Activated effector memory CD4-positive, alpha-beta T cell treated with Interleukin-2 at 50 U/mL for 16 hours (primary cell): ENCODE measurements at regions not wholly inside any gene's neighbourhood (a gene's known extent, or its start where the extent isn't known, plus 50 kb on each side); places are given as distances from the start of the nearest gene placed in this dataset.
"Not testable (repeated sequence)": the region's sequence is repeated elsewhere in the genome, so short reads cannot be mapped to it uniquely, and the experiment has no call there.

Experiments used
- DNase-seq: peaks from one replicate; pipeline ENCODE4 v3.0.0-alpha.2; 2020

DNA sequence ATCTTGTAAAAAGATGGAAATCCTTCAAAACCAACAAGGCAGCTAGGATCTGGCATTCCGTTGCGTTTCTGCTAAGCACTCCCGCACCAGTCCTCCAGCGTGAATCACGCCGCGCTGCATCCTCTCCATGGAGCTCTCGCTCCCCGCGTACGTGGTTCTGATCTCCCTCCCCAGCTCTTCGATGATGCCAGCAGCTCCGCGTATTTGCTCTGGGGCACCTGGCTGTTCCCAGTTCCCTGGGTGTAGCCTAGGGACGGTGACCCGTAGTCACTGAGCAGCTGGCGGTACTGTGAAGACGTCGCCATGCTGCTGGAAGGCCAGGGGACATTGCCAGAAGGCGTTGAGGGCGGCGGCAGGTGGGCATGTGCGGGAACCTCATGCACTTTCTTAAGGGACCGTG, 407.5 kb downstream of the RNF144A start:
- DNase-seq, result no peak

DNA sequence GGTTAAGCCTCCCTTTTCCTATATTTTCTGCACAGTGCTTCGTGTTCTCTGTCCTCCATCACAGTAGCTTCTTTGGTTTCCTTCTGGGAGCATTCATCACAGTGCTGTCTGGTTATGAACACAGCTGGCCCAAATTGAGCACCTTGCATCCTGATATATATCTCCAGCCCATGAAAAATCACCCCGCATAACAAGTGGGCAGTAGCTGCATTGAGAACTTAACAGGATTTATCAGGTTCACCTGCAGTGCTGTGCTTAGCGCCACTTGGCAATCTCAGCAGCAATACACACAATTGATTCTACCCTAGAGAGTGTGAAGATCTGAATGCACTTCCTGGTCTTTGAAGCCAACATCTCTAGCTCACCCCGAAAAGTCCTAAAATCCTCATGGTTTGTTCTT, 408.0 kb downstream of the RNF144A start:
- no peak for DNase-seq

GRCh38 chr2:7329465-7329864, 412.3 kb downstream of the RNF144A start:
- DNase-seq, result no peak

GRCh38 chr2:7333189-7333765, 416.1 kb downstream of the RNF144A start:
- DNase-seq, result no peak

DNA sequence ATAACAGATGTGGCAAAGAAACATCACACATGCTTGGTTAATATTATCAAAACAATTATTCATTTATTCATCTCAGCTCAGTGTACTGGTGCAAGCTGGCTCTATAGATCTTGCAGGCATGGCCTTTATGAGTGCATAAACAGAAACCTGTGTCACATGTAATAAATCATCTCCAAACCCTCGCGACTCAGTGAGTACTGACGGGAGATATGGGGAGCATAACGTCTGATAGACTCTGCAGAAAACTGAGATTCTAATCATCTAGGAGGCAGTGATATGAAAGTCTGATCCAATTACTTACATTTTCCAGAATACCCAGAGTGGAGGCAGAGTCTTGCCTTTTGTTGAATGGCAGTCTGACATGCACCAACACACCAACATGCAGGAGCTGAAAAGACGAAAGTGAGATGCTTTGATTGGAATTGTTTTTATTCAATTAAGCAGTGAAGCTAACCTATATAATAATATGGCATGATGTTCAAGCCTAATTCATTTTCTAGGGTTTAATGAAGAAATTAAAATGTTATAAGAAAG, 416.8 kb downstream of the RNF144A start:
- DNase-seq, result no peak

- no peak for DNase-seq
Observed at GRCh38 chr2:7338961-7339360, 421.7 kb downstream of the RNF144A start.

DNA sequence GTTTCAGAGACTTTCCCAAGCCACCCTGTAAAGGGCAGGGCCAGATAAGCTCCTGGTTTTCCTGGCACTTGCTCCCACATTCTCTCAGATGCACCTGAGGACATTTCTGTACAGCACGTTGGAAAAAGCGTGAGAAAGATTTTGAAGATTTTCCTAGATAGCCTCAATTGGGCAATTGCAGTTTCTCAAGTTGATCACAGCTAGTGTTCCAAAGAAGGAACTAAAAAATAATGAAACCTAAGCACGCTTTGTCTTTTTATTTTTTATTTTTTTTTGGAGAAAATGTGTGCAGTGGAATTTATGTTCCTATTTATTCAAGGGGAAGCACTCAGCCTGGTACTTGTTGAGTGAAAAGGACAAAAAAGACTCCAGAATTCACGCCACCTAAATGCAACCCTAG, 429.1 kb downstream of the RNF144A start:
- no peak for DNase-seq

GRCh38 chr2:7348761-7349160, 431.5 kb downstream of the RNF144A start:
- DNase-seq, result no peak

DNA sequence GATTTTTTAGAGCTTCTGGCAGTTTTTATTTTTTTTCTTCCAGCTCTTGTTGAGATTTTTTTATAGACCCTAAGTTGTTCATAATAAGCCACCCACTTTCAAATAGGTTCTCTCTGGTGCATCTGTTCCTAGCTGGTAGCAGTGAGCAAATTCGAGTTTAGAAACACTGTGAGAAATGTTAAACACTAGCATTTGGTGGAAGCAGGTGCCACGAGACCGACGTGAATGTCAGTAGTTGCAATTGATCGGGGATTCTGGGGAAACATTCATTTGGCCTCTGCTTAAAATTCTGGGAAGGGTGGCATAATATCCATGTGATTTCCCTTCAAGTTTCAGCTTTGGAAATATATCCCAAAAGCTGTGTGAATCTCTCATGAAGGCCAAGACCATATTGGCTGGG, 435.0 kb downstream of the RNF144A start:
- no peak for DNase-seq

- no peak for DNase-seq
Observed at GRCh38 chr2:7353571-7353970, 436.4 kb downstream of the RNF144A start.

DNA sequence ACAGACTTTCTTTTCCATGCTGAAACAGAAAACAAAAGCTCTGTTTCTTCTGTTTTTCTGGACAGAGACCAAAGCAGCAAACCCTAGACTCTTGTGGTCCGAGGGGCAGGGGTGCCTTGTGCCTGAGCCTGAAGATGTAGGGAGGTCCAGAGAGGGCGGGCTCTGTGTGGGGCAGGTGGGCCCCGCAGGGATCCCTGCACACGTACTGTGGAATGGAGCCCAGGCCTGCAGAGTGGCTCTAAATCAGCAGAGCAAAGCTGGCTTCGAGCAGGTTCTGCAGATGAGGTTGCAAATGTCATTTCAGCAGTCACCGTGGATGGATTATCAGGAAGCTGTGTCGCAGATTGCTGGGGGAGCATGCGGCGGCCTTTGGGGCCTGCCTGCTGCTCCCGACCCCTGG, 438.6 kb downstream of the RNF144A start:
- no peak for DNase-seq

DNA sequence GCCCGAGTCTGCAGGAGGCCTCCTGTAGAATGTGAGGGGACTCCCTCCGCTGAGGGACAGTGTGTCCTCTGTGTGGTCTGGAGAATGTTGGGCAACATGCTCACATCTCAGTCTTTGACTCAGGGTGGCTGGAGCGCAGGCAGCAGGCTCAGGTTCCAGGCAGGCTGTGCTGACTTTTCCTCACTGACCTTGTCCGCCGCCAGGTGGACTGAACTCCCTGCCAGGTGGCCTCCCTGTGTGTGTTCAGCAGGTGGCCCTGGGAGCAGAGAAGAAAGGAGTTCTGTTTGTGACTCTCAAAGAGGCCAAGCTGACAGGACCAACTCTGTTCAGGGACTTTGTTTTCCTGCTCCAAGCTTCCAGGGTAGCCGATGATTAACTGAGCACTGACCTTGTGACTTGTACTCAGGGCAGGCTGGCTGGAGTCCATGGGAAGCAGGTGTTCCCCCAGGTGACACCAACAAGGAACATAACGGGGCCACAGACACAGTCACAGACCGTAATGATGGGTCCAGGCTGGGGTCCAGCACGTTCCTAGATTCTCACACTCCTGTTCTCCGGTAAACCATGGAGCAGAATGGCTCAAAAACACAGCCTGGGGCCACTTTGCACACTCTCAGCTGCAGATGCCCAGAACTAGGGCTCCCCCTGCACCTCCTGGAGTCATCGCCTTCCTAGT, 439.8 kb downstream of the RNF144A start:
- no peak for DNase-seq

DNA sequence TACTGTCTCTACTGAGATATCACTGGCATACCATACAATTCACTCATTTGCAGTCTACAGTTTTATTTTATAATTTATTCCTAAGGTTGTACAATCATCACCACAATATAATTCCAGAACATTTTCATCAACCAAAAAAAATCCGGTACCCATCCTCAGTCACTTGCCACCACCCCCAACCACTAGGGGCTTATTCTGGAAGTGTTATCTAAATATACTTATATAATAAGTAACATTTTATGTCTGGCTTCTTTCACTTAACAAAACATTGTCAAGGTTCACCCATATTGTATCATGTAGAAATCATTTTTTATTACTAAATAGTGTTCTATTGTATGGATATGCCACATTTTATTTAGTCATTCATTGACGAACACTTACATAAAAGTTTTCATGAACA, 440.8 kb downstream of the RNF144A start:
- no peak for DNase-seq

- no peak for DNase-seq
Observed at GRCh38 chr2:7358865-7359447, 441.7 kb downstream of the RNF144A start.

- no peak for DNase-seq
Observed at GRCh38 chr2:7363906-7364305, 446.7 kb downstream of the RNF144A start.

DNA sequence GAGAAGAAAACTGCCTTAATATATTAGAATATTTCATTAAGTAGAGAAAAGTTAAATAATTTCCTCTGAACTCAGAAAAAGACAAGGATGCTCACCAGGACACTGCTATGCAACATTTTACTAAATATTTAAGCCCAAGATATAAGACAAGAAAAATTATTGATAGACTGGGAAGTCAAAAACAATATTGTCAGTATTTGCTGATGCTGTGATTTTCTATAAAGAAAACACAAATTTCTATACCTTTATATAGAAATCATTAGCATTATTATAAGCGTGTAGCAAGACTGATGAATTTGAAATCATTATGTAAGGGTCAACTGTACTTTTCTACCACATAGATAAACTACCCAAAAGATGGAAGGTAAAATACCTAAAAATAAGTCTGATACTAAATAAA, 451.0 kb downstream of the RNF144A start:
- DNase-seq, result no peak

DNA sequence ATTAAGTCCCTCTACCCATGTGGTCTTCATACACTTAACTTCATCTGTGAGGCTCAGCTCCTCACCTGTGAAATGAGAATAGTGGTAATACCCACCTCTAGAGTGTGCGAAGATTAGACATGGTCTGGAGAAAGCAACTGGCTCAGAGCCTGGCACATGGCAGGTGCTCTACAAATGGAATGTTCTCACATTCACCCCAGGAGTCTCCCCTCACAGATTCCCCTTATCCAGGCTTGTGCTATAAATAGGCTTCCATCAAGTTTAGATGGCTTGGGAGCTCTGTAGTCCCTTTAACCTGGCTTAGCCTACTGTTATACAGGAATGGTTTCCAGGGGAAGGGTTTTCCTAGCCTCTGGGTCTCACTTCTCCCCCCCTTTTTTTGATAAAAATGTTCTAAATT, 455.9 kb downstream of the RNF144A start:
- DNase-seq, result no peak

DNA sequence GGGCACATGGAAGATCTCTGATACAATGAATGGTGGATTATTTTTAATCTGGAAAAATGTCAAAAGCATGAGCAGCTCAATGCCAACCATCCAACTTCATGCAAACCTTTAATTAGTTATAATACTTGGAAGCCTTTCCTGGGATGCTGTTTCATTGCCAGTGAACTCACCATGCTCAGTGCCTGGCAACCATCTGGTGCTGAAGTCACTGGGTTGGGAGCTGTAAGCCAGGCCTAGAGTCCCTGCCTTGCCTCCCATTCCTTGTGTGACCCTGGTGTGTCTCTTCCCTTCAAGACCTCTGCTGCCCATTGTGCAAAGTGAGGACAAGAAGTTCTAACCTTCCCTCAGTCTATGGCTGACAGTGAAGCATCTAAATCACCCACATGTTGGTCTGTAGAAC, 458.7 kb downstream of the RNF144A start:
- DNase-seq, result no peak

DNA sequence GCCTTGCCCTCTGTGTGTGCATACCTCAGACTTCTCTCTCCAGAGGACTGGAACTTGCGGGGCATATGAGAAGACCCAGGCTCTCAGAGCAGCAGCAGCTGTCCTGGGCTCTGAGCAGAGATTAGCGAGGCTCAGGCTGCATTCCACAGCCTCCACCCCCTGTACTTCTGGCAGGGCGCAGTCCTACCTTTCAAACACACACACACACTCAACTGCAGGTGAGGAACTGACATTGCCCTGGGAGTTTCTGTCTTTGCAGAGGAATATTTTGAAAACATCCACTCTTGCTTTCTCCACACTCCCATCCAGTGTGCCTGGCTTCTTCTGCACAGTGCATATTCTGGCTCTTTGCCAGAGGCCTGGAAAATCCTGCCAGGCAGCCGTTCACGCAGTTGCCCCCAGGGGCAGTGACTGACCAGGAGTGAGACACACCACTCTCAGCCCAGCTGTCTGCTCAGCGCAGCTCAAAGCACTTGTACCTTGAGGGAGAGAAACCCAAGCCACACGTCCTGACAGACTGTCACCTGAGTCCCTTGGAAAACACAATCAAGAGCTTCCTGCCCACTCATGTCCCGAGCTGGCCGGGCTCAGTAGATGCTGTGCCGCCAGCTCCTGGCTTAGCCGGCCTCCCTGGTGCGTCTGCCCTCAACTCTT, 460.8 kb downstream of the RNF144A start:
- no peak for DNase-seq

- DNase-seq, result no peak
Observed at GRCh38 chr2:7378591-7378990, 461.4 kb downstream of the RNF144A start.

DNA sequence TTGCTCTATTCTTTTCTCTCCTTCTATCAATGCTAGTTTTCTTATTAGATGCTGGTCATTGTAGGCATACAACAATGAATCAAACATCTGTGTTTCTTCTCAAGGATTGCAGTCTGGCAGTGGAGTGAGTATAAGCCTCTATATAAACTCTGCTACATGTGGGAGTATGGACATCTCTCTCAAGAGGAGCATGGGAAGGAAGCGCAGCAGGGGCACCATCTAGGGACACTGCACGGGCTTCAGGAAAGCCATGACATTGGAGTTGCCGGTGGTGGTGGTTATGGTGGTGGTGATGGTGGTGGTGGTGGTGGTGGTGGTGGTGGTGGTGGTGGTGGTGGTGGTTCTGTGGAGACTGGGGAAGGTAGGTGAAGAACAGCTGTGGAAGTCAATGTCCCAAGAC, 462.6 kb downstream of the RNF144A start:
- DNase-seq, result no peak

DNA sequence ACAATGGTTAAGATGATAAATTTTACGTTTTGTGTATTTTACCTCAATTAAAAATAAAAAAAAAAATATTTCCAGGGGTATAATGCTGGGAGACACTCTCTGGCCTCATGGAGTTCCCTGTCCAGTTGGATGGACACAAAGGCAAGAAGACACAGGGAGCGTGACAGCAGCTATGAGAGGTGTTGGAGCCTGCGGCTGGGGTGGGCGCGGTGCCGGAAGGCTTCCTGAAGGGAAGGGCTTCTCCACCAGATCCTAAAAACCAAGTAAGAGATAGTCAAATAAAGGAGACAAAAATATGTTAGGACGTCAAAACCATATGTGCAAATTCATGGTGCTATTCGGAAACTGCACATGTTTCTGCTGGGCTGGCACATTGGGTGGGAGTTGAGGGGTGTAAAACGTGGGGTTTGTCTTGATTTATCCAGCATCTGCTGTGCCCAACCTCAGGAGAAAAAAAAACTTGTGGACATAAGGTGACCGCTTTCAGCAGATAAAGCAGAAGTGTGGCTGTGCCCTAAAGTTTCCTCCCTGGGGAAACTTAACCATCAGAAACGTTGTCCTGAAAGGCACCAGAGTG, 467.6 kb downstream of the RNF144A start:
- no peak for DNase-seq

DNA sequence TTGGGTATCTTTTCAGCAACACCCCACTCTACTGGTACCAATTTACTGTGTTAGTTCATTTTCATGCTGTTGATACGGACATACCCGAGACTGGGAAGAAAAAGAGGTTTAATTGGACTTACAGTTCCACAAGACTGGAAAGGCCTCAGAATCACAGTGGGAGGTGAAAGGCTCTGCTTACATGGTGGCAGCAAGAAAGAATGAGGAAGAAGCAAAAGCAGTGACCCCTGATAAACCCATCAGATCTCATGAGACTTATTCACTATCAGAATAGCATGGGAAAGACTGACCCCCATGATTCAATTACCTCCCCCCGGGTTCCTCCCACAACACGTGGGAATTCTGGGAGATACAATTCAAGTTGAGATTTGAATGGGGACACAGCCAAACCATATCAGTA, 473.1 kb downstream of the RNF144A start:
- DNase-seq, result not testable (repeated sequence)
